ENCODE measurements at regions not wholly inside any gene's neighbourhood (a gene's known extent, or its start where the extent isn't known, plus 50 kb on each side); places are given as distances from the start of the nearest gene placed in this dataset.

- TF ChIP-seq, protein P1, sequence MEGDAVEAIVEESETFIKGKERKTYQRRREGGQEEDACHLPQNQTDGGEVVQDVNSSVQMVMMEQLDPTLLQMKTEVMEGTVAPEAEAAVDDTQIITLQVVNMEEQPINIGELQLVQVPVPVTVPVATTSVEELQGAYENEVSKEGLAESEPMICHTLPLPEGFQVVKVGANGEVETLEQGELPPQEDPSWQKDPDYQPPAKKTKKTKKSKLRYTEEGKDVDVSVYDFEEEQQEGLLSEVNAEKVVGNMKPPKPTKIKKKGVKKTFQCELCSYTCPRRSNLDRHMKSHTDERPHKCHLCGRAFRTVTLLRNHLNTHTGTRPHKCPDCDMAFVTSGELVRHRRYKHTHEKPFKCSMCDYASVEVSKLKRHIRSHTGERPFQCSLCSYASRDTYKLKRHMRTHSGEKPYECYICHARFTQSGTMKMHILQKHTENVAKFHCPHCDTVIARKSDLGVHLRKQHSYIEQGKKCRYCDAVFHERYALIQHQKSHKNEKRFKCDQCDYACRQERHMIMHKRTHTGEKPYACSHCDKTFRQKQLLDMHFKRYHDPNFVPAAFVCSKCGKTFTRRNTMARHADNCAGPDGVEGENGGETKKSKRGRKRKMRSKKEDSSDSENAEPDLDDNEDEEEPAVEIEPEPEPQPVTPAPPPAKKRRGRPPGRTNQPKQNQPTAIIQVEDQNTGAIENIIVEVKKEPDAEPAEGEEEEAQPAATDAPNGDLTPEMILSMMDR (IDR thresholded peaks at IDR 0.05) = no peak
- TF ChIP-seq POLR2A (IDR thresholded peaks at IDR 0.05) = no peak
Measured at GRCh38 chr2:15872854-15873253, 67.5 kb upstream of the MYCN start.

Measured in thyroid gland (tissue), 4 donors.